ENCODE measurements at regions not wholly inside any gene's neighbourhood (a gene's known extent, or its start where the extent isn't known, plus 50 kb on each side); places are given as distances from the start of the nearest gene placed in this dataset.

- TF ChIP-seq EZH2 (IDR thresholded peaks at IDR 0.05; ENCODE audit: borderline replicate concordance): no peak
- no peak for TF ChIP-seq EZH2phosphoT487 (IDR thresholded peaks at IDR 0.05; ENCODE audit: low read depth, severe bottlenecking, unreplicated experiment)
- TF ChIP-seq CTCF (IDR thresholded peaks at IDR 0.05; ENCODE audit: poor library complexity): no peak
- no peak for DNase-seq (ENCODE audit: low spot score)
- no peaks in the 10 kb centered on the region for H3K36me3 ChIP-seq (replicated peaks; ENCODE audit: insufficient read depth, low read depth)
- H2AFZ ChIP-seq: no peak overlapping the region
- H3K27me3 ChIP-seq: peaks cover 4% of the 10 kb centered on the region
- no peaks in the 10 kb centered on the region for H3K9me2 ChIP-seq (replicated peaks; ENCODE audit: insufficient read depth)
- H3K27ac ChIP-seq: no peak overlapping the region
- H3K9me3 ChIP-seq (ENCODE audit: low read depth): no peaks in the 10 kb centered on the region
- no peaks in the 10 kb centered on the region for H3K79me2 ChIP-seq
- 89% methylated on average over 6 of the region's 6 CpGs for WGBS (ENCODE audit: low lambda C conversion rate, missing lambda C conversion rate)
- H3K4me1 ChIP-seq (ENCODE audit: insufficient read depth): no peaks in the 10 kb centered on the region
- H3K4me2 ChIP-seq: no peak overlapping the region
- no peak overlapping the region for H3K4me3 ChIP-seq
- no peaks in the 10 kb centered on the region for H4K20me1 ChIP-seq (ENCODE audit: insufficient read depth, poor library complexity, severe bottlenecking)
Measured at GRCh38 chr2:129623783-129624182, 355.7 kb upstream of the RAB6C start.

GRCh38 chr2:129627437-129627836 is 352.0 kb upstream of the RAB6C start:
- Histone ChIP-seq H2AFZ (no peak overlapping the region), H3K9me2 (replicated peaks; ENCODE audit: insufficient read depth) (no peaks in the 10 kb centered on the region), H3K4me3 (no peak overlapping the region), H3K4me1 (ENCODE audit: insufficient read depth) (no peaks in the 10 kb centered on the region), H3K27ac (no peak overlapping the region), H3K79me2 (no peaks in the 10 kb centered on the region), H3K4me2 (no peak overlapping the region), H3K27me3 (peaks cover 4% of the 10 kb centered on the region), H3K36me3 (replicated peaks; ENCODE audit: insufficient read depth, low read depth) (no peaks in the 10 kb centered on the region), H3K9me3 (ENCODE audit: low read depth) (no peaks in the 10 kb centered on the region), H4K20me1 (ENCODE audit: insufficient read depth, poor library complexity, severe bottlenecking) (no peaks in the 10 kb centered on the region)
- 90% methylated on average over 9 of the region's 9 CpGs for WGBS (ENCODE audit: low lambda C conversion rate, missing lambda C conversion rate)
- no peak for DNase-seq (ENCODE audit: low spot score)
- no peak for TF ChIP-seq CTCF (IDR thresholded peaks at IDR 0.05; ENCODE audit: poor library complexity)
- TF ChIP-seq EZH2phosphoT487 (IDR thresholded peaks at IDR 0.05; ENCODE audit: low read depth, severe bottlenecking, unreplicated experiment): no peak
- TF ChIP-seq EZH2 (IDR thresholded peaks at IDR 0.05; ENCODE audit: borderline replicate concordance): no peak

GRCh38 chr2:129636692-129637091 is 342.8 kb upstream of the RAB6C start:
- Histone ChIP-seq H3K27me3 (peaks cover 5% of the 10 kb centered on the region), H3K4me2 (no peak overlapping the region), H3K36me3 (replicated peaks; ENCODE audit: insufficient read depth, low read depth) (no peaks in the 10 kb centered on the region), H2AFZ (no peak overlapping the region), H4K20me1 (ENCODE audit: insufficient read depth, poor library complexity, severe bottlenecking) (no peaks in the 10 kb centered on the region), H3K4me1 (ENCODE audit: insufficient read depth) (no peaks in the 10 kb centered on the region), H3K9me2 (replicated peaks; ENCODE audit: insufficient read depth) (no peaks in the 10 kb centered on the region), H3K27ac (no peak overlapping the region), H3K4me3 (no peak overlapping the region), H3K79me2 (no peaks in the 10 kb centered on the region), H3K9me3 (ENCODE audit: low read depth) (no peaks in the 10 kb centered on the region)
- TF ChIP-seq CTCF (IDR thresholded peaks at IDR 0.05; ENCODE audit: poor library complexity) (no peak), EZH2 (IDR thresholded peaks at IDR 0.05; ENCODE audit: borderline replicate concordance) (no peak), EZH2phosphoT487 (IDR thresholded peaks at IDR 0.05; ENCODE audit: low read depth, severe bottlenecking, unreplicated experiment) (no peak)
- DNase-seq (ENCODE audit: low spot score): no peak
- 91% methylated on average over 9 of the region's 9 CpGs for WGBS (ENCODE audit: low lambda C conversion rate, missing lambda C conversion rate)

DNA sequence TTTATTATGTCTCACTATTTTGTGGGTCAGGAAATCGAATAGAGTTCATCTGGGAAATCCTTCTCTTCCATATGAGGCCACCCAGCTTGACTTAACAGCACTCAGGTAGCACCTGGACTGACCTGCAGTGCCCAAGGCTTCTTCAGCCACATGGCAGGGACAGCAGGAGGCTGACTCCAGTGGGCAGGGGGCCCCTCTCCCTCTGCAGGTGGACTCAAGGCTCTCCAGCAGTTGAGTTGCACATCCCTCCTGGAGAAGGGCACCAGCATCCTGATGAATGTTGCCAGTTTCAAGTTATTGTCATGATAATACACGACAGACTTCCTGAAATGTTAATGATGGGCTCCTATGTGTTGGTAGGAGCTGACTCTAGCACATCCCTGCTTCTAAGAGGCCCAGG is 338.1 kb upstream of the RAB6C start:
- TF ChIP-seq EZH2 (IDR thresholded peaks at IDR 0.05; ENCODE audit: borderline replicate concordance): no peak
- TF ChIP-seq CTCF (IDR thresholded peaks at IDR 0.05; ENCODE audit: poor library complexity): no peak
- no peak for TF ChIP-seq EZH2phosphoT487 (IDR thresholded peaks at IDR 0.05; ENCODE audit: low read depth, severe bottlenecking, unreplicated experiment)
- no peak for DNase-seq (ENCODE audit: low spot score)
- H3K9me2 ChIP-seq (replicated peaks; ENCODE audit: insufficient read depth): no peaks in the 10 kb centered on the region
- no peak overlapping the region for H3K4me2 ChIP-seq
- H3K9me3 ChIP-seq (ENCODE audit: low read depth): no peaks in the 10 kb centered on the region
- no peaks in the 10 kb centered on the region for H3K36me3 ChIP-seq (replicated peaks; ENCODE audit: insufficient read depth, low read depth)
- no peak overlapping the region for H3K4me3 ChIP-seq
- 66% methylated on average over 2 of the region's 2 CpGs for WGBS (ENCODE audit: low lambda C conversion rate, missing lambda C conversion rate)
- no peaks in the 10 kb centered on the region for H3K4me1 ChIP-seq (ENCODE audit: insufficient read depth)
- H3K27ac ChIP-seq: no peak overlapping the region
- no peaks in the 10 kb centered on the region for H4K20me1 ChIP-seq (ENCODE audit: insufficient read depth, poor library complexity, severe bottlenecking)
- no peaks in the 10 kb centered on the region for H3K27me3 ChIP-seq
- no peaks in the 10 kb centered on the region for H3K79me2 ChIP-seq
- no peak overlapping the region for H2AFZ ChIP-seq
